GM03348 (cell line): ENCODE measurements at regions not wholly inside any gene's neighbourhood (a gene's known extent, or its start where the extent isn't known, plus 50 kb on each side); places are given as distances from the start of the nearest gene placed in this dataset.
A peak's percentile ranks its signal among the peaks of the same experiment; 100 is the strongest.
"Not testable (repeated sequence)": the region's sequence is repeated elsewhere in the genome, so short reads cannot be mapped to it uniquely, and the experiment has no call there.

Experiments used
- DNase-seq: peaks from one replicate; pipeline ENCODE4 v3.0.0; 2012; ENCODE audit warnings: low spot score

DNA sequence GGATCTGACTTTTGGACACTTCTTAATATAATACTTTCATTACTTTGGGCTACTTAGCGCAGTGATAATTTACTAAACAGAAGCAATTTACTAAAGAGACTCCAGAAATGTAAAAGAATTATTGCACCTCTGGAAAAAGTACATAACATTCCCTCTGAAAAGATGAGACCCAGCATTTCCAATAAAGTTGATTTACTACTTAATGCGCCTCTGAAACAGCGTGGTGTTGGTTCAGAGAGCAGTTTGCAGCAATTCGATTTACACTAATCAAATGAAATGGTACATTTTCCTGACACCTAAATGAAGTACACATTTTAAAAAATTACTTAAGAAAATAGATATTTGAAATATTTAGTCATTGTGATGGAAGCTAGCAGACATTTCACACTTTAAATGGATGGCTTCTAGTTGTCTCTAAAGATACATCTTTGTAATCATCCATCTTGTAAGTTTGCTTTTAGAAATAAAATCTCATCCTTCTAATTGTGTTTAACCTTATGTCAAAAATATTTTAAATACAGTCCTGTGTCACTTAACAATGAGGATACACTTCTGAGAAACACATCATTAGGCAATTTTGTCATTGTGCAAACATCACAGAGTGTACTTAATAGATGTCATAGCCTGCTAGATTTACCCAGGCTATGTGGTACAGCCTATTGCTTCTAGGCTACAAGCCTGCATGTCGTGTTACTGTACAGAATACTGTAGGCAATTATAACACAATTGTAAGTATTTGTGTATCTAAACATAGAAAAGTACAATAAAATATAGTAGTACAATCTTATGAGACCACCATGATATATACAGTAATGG, 284.6 kb upstream of the UBE2E3 start:
- DNase-seq = no peak

GRCh38 chr2:180694445-180695421, 285.7 kb upstream of the UBE2E3 start:
- DNase-seq = peak; percentile 3

DNA sequence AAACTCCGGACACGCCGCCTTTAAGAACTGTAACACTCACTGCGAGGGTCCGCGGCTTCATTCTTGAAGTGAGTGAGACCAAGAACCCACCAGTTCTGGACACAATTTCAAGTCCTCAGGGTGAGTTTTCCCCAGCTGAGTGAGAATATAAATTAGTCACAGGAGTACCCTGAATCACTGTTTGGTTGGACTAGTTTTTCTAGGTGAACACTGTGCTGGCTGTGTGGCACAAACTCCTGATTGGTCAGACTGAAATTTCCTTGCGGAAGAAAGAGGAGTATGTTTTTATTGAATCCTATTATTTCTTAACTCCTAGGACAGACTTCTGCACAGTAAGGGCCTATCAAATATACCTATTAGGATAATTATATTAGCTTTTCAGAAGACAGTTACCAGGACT, 288.1 kb upstream of the UBE2E3 start:
- no peak for DNase-seq

DNA sequence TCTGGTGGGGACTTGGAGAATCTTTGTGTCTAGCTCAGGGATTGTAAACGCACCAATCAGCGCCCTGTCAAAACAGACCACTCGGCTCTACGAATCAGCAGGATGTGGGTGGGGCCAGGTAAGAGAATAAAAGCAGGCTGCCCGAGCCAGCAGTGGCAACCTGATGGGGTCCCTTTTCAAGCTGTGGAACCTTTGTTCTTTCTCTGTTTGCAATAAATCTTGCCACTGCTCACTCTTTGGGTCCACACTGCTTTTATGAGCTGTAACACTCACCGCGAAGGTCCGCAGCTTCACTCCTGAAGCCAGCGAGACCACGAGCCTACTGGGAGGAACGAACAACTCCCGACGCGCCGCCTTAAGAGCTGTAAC, 288.6 kb upstream of the UBE2E3 start:
- not testable (repeated sequence) for DNase-seq

DNA sequence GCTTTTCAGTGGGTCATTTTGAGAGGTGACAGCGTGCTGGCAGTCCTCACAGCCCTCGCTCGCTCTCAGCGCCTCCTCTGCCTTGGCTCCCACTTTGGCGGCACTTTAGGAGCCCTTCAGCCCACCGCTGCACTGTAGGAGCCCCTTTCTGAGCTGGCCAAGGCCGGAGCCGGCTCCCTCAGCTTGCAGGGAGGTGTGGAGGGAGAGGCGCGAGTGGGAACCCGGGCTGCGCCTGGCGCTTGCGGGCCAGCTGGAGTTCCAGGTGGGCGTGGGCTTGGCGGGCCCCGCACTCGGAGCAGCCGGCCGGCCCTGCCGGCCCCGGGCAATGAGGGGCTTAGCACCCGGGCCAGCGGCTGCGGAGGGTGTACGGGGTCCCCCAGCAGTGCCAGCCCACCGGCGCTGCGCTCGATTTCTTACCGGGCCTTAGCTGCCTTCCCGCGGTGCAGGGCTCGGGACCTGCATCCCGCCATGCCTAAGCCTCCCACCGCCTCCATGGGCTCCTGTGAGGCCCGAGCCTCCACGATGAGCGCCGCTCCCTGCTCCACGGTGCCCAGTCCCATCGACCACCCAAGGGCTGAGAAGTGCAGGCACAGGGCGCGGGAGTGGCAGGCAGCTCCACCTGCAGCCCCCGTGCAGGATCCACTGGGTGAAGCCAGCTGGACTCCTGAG, 289.1 kb upstream of the UBE2E3 start:
- DNase-seq = not testable (repeated sequence)

DNA sequence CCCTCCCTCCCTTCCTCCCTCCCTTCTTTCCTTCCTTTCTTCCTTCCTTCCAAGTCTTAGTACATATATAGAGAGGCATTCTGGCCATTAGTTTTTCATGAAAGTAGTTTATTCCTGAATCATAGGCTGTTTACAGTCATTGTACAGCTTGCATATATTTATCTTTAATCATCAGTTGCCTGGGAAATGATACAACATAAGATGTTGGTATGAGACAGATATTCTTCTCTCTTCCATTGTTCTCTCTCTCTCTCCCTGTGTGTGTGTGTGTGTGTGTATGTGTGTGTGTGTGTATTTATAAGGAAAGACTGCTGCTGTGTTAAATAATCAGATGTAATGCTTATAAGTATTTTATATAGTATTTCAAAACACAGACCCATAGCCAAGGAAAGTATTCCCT, 289.8 kb upstream of the UBE2E3 start:
- DNase-seq = no peak

DNA sequence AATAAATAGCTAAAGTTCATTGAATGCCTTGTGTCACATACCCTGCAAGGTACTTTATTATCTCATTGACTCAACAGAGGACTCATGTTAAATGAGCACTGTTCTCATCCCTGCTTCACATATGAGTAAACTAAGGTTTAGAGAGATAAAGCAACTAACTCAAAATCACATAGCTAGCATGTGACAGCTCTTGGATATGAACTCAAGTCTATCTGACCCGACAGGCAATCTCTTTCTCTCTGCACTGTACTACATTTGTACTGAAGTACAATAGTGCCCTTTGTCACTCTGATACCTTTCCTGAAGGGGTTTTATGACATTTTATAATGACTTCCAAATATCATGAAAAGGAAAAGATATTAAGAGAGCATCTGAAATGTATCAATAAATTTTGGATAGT, 297.5 kb upstream of the UBE2E3 start:
- no peak for DNase-seq

DNA sequence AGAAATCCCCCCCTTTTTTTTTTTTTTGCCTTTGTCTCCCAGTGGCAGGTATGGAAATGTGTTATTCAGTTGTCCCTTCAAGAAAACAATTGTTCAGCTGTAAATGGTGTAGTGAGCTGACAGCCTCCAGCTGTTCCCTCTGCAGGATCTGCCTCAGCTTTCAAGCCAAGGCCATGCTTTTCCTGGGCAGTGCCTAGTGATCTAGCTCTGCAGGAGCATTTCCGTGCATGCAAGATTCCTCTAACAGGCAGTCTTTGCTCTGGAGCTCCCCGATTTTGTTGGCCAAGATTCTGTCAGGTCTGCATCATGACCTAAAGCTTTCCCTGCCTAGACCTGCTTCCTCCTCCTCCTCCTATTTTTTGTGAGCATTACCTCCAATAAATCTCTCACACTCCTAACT, 300.7 kb upstream of the UBE2E3 start:
- DNase-seq = no peak

DNA sequence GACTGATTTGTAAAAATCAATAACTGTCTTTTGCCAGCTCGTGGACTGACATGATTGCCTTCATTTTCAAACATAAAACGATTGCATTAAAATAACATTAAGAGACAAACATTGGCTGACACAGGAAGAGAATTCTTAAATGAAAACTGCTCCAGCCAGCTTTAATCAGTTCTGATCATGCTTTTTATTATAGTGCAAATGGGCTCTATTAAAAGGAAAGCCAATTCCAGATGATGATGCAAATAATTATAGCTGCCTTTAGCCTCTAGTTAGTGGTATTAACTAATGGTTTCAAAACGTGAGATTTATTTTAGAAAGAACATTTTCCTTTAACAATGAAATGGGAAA, 301.8 kb upstream of the UBE2E3 start:
- no peak for DNase-seq

DNA sequence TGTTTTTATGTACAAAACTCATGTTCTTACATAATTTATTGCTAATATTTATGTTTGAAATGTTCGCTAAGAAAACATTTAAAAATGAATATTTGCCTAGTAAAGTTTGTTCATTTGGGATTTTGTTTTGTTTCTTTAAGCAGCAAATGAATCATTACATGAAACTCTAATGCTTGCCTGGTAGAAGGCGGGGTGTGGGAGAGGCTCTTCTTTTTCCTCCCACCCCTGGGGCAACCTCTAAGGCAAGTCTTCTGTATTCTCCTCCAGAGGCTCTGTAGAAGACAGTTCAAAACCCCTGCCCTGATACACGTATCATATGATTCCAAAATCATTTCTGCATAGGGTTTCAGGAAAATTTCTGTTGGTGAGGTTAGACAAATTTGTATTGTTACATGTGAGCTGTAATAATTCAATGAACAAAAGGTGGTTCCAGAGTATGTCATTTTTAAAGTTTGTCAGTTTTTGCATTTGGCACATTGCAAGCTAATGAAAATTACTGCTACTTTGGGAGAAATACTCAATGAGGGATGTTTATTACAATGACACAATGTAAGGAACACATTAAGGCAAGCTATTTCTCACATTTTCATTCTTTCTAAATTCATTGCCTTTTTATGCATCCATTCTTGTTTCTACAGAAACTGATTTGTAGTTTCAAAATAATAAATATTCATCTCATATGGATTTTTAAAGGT, 302.3 kb upstream of the UBE2E3 start:
- no peak for DNase-seq

- DNase-seq = peak; percentile 15
Observed at GRCh38 chr2:180677200-180677599, 303.2 kb upstream of the UBE2E3 start.

- DNase-seq = no peak
Observed at GRCh38 chr2:180676520-180677025, 303.8 kb upstream of the UBE2E3 start.

DNA sequence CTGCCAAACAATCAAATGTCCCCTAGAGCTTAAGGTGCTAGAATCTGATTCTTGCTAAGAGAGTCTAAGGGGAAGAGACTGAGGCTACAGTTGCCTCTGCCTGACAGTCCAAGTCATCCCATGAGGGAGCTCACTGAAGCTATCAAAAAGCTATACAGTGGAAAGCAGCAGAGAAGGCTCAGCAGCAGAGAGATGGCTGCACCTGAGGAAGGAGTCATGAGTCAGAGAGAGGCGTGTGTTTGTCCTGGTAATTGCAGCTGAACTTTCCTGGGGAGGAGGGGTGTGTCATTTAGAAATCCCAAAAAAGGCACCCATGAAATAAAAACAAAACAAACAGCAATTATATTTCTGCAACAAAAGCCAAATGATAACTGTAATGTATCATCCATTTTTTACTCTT, 305.2 kb upstream of the UBE2E3 start:
- no peak for DNase-seq

GRCh38 chr2:180672377-180672776, 308.0 kb upstream of the UBE2E3 start:
- no peak for DNase-seq

GRCh38 chr2:180670302-180671003, 310.0 kb upstream of the UBE2E3 start:
- no peak for DNase-seq

GRCh38 chr2:180669016-180669415, 311.4 kb upstream of the UBE2E3 start:
- DNase-seq = no peak

GRCh38 chr2:180664507-180664906, 315.9 kb upstream of the UBE2E3 start:
- no peak for DNase-seq

GRCh38 chr2:180662941-180663471, 317.4 kb upstream of the UBE2E3 start:
- DNase-seq = no peak

GRCh38 chr2:180662521-180662920, 317.9 kb upstream of the UBE2E3 start:
- DNase-seq = no peak

GRCh38 chr2:180661686-180662030, 318.7 kb upstream of the UBE2E3 start:
- DNase-seq = no peak
